IPS DF 4.7 (cell line): ENCODE measurements at regions not wholly inside any gene's neighbourhood (a gene's known extent, or its start where the extent isn't known, plus 50 kb on each side); places are given as distances from the start of the nearest gene placed in this dataset.

Experiments
- DNase-seq: peaks from one replicate; pipeline ENCODE4 v3.0.0-alpha.2; 2013; ENCODE audit warnings: low spot score; ENCODE audit errors: extremely low read depth

DNA sequence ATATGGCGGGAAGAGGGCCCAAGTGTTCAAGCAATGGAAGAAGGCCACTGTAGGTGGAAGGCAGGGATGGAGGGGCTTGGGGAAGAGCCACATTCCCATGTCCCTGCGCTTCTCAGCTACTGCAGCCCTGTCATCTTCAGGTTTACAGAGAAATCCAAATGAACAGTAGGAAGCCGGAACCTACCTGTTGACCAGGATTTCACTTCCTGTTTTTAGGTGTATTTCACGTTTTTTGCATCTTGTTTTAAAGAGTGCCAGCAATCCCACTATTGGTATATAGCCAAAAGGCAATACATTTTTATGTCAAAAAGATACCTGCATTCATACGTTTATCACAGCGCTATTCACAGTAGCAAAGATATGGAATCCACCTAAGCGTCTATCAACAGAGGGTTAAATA lies 159.2 kb downstream of the SLC35B3 start:
- DNase-seq = no peak

DNA sequence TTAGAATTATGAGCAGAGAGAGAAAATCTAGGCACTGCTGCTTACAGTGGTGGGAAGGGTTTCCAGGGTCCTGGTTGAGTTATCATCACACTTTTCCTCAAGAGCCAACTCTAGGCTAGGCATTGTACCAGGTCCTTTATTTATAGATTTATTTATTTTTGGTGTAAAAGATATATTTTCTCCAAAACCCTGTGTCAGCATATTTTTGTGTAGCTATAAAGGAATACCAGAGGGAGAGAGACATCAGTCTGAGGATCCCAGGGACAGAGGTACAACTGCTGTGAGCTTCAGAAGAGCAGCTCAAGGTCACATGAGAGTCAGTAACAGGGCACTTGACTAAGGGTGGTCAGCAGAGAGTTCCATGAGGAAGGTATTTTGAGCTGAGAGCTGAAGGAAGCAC lies 159.7 kb downstream of the SLC35B3 start:
- DNase-seq = no peak

DNA sequence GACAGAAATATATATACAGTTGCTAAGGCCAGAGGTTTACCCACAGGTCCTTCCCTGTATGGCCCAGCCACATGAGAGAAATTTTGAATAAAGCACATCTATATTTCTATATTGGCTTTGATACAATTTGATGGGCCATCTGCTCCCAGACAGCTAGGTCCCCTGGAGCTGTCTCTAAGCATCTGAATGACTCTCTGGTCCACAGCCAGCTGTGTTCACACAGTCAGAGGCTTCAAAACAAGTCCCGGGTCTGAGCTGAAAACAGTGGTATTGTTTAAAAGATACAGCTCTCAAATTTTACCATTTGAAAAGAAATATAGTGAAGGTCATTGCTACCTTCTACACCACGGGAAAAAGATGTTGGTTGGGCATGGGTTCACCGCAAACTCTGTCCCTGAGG lies 161.1 kb downstream of the SLC35B3 start:
- no peak for DNase-seq

DNA sequence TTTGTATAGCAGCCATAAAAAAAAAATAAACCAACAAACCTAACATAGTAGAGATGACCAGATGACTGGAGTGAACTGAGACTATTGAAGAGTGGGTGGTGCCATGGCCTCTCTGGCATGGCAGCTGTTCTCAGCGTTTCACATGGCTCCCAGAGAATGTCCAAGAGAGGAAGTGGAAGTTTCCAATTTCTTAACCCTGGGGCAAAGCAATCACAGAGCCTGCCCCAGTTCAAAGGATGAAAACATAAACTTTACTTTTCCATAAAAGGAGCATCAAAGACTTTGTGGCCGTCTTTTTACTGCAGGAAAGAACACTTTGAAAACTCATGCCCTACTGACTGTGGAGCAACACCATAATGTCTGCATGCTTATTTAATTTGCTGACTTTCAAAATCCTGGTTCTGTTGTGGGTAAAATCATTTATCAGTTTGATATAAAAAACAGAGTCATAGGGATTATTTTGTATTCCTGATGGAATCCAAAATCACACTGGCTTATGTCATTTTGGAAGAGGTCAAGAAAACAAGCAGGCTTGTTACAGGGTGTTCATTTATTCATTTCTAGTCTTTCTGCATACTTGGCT lies 165.4 kb downstream of the SLC35B3 start:
- no peak for DNase-seq

DNA sequence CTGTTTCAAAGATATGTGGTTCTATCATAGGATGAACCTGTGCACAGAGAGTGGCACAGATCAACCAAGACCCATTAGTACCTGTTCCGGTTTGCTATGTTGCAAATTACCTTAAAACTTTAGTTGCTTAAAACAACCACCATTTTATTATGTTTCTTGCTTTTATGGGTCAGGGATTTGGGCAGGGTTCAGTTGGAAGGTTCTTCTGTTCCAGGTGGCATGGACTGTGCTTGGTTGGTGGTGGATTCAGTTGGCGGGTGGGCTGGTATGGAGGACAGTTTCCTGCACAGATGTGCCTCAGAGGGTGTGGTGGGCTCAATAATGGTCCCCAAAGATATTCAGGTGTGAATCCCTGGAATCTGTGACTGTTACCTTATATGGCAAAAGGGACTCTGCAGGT lies 166.3 kb downstream of the SLC35B3 start:
- DNase-seq = no peak

DNA sequence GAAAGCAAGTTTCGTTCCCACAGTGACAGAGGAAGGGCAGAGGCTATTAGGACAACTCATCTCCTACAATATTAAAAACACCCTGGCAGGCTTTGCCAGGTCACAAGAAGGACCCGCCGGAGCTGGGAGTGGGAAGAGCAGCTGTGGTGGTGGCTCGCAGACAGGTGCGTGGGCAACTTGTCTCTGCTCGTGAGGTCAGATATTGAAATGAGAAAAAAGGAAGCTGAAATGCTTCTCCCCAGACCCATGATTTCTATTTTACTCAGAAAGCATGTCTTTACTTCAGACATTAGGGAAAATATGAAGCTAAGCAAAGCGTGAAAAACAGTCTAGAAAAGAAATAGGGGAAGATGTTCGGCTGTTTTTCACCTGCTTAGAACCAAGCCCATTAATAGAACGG lies 166.3 kb upstream of the EEF1E1 start:
- no peak for DNase-seq

DNA sequence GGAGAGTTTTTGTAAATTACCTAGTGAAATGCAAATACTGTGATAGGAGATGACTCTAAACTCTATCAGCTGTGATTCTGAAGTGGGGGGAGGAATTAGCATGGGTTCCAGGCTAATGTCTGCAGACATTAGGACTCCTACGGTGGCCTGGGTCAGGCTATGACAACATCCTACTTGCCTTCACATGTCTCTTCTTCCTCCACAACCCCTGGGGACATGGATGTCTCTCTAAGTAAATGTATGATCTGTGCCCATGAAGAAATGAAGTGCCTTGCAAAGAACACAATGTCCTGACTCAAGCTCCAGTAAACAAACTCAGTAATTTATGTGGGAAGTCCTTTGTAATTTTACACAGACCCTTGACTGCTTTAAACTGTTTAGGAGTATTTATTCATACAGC lies 165.8 kb upstream of the EEF1E1 start:
- no peak for DNase-seq

DNA sequence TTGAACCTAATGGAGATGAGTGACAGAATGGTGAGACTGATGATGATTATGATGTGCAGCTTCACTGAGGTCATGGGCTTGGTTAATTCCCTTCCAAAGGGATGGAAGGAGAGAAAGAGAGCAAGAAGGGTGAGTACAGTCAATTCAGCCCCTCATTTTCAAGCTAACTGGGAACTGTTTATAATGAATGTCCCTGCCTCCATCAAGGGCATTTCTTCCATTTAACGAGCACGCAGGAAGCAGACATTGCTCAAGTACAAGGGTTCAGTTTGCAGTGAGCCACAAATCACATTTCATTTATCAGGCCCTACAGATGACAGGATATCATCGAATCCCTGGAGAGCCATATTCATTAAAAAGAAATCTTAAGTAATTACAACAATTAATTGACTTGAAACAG lies 158.3 kb upstream of the EEF1E1 start:
- no peak for DNase-seq

DNA sequence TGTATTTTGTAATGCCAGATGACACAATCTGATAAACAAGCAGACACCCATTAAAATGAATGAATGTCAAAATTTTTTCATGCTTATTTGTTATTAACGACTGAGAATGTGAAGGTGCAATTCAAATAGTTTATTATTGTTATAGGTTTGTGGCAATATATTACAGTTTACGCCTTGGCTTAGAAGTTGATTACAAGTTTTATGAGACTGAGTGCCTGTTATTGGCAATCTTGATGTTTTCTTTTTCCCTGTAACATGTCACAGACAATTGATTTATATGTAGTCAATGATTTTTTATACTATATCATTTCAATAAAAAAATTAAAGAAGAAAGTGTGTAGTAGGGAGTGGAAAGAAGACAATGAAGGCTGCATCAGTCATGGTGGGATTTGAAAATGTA lies 144.1 kb upstream of the EEF1E1 start:
- DNase-seq = no peak

DNA sequence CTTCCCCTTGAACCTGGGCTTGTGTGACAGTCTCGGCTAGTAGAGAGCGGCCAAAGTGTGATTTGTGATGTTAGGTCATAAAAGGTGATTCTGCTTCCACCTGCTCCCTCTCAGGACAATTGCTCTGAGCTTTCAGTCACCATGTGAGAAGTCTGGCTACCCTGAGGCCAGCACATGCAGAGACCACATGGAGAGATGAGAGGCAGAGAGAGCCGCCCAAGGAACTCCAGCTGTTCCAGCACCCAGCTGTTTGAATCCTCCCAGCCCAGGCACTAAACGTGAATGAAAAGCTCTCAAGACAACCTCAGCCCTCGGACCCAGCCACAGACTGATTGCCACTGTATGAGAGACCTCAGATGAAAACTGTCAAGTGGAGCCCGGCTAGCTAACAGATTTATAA lies 143.4 kb upstream of the EEF1E1 start:
- DNase-seq = no peak

DNA sequence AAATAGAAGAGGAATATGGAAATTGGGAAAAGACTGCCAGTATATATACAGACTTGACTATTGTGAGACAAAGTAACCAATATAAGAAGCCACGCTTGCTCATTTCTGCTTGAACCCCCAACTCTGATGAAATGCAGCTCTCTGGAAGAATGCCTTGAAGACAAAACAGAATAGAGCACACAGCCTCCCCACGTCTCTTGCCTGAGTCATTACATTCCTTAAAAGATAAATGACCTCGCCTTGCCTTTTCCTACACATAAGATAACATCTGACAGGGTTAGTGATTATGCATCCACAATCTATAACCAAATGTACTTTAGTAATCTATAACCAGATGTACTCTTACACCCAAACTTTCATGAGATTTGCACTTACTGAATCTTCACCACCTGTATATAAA lies 141.1 kb upstream of the EEF1E1 start:
- no peak for DNase-seq

DNA sequence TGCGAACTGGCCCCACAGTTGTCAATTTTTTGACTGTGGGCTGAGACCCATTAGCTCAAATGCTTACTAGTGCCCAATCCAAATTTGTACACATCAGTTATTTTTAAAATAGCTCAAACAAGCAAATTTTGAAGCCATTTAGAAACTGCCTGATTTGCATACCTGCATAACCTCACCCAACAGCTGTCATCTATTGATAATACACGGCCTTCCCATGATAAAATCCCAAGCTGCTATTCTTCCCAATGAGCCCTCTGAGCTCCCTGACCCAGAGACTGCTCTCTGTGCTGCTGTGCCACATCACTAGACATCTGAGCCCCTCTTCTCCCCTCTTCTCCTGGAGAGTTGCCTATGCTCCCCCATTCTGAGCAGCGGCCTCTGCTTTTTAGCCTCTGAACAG lies 140.5 kb upstream of the EEF1E1 start:
- DNase-seq = no peak

DNA sequence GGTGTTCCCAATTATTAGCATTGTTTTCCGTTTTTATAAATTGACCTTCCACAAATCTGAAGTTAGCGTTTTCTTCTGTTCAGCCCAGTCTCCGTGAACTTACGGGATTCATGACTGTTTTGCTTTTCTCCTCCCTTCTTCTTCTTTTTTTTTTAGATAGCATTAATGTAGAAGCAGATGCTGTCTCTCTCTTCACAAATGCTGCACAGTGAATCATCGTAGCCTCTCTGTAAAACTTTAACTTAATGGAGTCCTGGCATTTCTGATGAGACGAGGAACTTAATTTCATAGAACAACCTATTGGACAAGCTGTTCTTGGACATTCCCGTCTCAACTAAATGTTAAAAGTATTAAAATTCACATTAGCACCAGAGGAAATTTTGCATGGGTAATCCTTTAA lies 138.0 kb upstream of the EEF1E1 start:
- no peak for DNase-seq

DNA sequence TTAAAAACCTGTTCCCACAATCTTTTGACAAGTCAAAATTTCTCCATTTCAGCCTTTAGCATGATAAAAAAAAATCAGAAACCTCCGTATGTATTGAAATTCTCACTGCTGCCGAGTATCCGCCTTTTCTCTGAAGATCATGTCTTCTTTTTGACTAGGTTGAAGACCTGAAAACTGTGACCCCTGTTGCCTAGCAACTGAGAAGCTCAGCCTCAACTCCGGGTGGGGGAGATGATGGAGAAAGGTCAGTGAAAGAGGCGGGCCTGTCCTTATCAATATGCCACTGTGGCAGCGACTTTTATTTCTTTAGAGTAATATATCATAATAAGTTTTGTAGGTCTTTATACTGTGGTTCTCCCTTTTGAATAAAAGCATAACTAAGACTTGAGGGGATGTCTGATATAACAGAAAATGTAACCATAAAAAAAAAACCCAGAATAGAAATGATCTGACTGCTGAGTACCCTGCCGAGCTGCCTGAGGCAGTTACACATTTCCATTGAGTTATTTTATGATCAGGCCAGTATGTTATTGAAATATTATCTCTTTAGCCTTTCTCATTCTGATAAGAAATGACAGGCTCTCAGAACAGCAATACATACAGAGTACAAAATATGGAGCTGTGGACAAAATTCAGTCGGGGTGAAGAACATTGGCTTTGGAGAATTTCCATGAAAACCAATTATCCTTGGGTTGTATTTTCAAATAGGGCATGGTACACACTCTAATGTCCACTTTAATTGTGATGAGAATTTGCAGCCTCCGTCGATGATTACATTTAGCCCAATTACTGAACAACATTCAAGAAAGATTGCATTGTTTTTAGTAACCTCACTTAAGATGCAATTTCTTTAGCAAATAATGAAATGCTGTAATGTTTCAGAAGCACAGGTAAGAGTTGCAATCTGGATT lies 136.7 kb upstream of the EEF1E1 start:
- DNase-seq = no peak

DNA sequence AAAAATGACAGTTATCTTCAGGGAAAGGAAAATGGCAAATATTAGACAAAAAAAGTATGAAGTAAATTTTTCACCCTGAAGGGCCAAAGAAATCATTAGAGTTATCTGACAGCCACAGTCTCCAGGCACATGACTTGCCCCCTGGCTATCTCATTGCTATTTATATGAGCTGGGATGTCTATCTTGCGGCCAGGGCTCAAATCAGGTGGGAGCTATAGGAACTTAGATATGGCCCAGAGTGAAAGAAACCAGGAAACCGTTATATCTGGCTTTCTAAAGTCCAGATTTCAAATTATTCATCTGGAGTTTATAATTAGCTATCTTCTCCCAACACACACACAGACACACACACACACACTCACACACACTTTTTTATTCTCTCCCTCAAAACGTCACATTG lies 135.3 kb upstream of the EEF1E1 start:
- no peak for DNase-seq

DNA sequence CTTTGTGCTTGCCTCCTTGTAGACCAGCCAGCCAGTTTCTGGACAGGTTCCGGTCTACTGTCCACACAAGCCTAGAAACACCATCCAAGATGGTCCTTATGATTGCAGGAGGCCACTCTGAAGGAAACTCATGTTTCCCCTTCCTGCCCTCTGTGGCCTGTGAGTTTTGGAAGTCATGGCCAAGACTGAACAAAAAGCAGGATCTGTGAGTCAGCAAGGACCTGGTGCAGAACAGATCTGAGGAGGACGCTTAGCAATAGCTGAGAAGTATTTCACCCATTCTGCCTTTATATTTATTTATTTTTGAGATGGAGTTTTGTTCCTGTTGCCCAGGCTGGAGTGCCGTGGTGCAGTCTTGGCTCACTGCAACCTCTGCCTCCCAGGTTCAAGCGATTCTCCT lies 134.6 kb upstream of the EEF1E1 start:
- DNase-seq = no peak

DNA sequence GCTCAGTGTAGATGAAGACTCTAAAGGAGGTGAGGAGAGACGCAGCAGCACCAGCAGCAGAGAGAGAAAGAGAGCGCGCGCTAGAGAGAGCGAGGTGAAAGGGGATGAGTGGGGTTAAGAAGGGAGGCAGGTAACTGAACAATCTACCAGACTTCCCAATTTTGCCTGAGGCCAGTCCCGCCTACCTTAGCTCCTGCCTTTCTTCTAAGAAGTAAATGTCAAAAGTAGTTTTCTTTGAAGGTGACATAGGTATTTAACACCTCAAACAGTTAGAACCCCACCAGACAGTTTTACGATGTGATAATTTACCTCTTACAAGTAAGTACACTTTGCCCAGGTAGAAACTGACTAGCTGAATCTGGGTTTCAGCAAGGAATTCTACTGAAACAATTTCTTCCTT lies 132.0 kb upstream of the EEF1E1 start:
- no peak for DNase-seq

DNA sequence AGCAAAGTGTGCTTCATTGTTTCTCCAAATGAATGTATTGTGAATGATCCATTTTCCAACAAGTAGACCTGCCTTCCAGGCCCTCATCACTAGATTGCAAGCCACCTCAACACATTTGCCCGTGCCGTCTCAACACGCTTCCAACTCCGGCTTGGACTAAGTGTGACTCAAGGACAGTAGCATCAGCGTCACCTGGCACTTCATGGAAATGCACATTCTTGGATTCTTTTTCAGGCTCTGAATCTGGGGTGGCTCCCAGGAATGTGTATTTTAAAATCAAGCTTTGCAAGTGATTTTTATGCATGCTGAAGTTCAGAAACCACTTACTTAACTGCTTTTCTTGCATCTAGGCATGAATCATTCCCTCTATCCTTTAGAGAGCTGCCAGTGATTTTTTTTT lies 129.6 kb upstream of the EEF1E1 start:
- no peak for DNase-seq

DNA sequence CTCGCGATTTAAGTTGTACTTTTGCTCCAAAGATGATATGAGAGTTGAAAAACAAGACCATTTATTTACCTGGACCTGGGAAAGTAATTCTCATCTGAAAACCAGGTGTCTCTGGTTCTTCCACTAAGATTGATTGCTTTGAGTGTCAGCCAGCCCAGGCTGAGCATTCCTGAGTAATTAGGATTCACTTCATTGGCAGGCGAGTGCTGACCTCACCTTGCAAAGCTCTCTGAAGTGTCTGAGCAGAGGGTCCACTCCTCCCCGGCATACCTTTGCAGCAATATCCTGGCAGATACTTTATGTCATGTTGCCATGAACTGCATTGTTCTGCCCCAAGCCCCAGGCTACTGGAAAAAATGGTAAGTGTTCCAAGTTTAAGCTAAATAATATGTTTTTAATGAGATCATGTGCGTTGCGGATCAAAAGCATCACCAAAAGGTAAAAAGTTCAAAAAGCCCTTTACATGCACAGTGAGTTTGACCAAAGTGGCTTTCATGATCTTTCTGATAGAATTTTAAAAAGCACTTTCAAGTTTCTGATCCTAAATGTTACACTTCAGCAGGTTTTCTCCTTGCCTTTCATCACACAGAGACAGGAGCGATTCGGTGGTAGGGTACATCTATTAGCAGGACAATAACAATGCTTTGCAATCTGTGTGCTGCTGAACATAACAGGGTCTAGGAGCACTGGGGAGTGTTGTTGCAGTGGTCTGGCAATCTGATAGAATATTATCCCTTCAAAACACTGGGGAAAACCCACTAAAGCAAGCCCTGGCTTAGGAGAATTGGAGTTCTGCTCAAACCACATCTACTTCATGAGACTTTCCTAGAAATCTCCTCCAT lies 127.8 kb upstream of the EEF1E1 start:
- no peak for DNase-seq

DNA sequence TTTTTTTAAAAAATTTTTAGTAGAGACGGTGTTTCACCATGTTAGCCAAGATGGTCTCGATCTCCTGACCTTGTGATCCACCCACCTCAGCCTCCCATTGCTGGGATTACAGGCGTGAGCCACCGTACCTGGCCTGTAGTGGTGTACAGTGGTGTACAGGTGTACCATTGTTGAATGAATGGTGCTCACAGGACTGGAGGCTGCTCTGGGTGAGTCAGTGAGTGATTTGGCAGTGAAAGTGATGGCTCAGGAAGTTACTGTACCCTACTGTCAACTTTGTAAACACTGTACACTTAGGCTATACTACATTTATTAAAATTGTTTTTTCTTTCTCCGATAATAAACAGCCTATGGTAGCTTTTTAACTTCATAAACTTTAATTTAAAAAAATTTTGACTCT lies 122.8 kb upstream of the EEF1E1 start:
- no peak for DNase-seq

DNA sequence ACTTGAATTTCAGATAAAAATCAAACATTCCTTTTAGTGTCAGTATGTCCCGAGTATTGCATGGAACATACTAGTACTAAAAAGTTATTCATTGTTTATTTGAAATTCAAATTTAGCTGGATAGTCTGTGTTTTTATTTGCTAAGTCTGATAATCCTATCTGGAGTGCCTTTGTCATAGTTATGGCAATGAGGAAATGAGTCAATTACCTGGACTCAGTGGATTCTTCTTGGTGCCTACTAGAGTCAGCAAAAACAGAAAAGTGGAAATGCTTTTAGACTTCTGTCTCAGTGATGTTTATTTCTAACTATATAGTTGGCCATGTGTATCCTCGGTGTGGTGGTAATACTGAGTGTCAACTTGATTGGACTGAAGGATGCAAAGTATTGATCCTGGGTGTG lies 121.3 kb upstream of the EEF1E1 start:
- no peak for DNase-seq

DNA sequence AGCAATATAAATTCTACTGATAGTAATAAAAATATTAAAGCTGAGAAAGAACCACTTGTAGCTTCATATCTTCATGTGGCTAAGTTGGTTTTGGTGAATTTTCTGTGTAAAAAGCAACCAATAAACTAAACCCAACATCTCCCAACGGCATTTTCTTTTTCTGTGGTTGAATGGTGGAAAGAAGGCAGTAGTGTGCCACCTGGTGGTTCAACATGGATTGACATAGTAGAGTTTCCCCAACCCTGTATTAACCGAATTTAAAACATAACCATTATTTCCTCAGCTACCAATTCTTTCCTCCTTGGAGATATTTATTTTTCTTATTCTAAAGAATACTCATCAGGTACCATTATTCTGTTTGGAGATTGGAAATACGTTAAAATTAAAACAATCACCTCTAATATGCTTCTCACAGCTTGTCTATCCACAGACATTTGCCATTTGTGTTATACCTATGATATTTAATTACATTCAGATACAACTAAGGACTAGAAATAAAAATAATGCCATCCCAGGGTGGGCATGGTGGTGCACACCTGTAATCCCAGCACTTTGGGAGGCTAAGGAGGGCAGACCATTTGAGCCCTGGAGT lies 117.1 kb upstream of the EEF1E1 start:
- DNase-seq = no peak
